Esophagus squamous epithelium (tissue), 4 donors: ENCODE measurements at regions not wholly inside any gene's neighbourhood (a gene's known extent, or its start where the extent isn't known, plus 50 kb on each side); places are given as distances from the start of the nearest gene placed in this dataset.

Experiments
- POLR2A ChIP-seq, 4 donors: fragments of 450-650 bp; IDR thresholded peaks; one replicate each; pipeline ENCODE4 v1.6.1; 2017; ENCODE audit warnings: antibody characterized with exemption in 4 of 4, mild to moderate bottlenecking in 4 of 4, moderate library complexity in 3 of 4
- TF ChIP-seq, protein P1 (sequence below), 6 experiments: fragments of 450-650 bp in 4 of 6; fragments of 200-600 bp in 2 of 6; sonication (generic) in 2 of 6; IDR thresholded peaks; one replicate each; pipeline ENCODE4 v1.5.1; 2016 to 2019; ENCODE audit warnings: antibody characterized with exemption in 6 of 6, mild to moderate bottlenecking in 4 of 6, moderate library complexity in 4 of 6

DNA sequence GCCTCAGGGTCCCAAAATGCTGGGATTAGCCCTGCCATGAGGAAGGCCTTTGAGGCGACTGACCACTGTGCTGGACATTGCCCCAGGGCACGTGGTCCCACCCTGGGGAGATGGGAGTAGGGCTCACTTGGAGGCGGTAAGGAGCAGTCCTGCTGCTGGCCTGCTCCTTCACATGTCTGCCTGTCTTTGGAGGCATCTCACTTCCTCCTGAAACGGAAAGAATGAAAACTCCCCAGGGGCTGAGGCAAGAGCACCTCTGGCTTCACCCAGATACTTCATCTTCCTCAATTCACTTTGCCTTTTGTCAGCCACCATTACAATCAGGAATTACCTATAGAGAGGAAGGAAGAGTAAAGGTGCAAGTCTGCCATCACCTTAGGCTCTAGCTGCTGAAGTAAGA lies 59.9 kb upstream of the GATA6 start:
- TF ChIP-seq, protein P1, sequence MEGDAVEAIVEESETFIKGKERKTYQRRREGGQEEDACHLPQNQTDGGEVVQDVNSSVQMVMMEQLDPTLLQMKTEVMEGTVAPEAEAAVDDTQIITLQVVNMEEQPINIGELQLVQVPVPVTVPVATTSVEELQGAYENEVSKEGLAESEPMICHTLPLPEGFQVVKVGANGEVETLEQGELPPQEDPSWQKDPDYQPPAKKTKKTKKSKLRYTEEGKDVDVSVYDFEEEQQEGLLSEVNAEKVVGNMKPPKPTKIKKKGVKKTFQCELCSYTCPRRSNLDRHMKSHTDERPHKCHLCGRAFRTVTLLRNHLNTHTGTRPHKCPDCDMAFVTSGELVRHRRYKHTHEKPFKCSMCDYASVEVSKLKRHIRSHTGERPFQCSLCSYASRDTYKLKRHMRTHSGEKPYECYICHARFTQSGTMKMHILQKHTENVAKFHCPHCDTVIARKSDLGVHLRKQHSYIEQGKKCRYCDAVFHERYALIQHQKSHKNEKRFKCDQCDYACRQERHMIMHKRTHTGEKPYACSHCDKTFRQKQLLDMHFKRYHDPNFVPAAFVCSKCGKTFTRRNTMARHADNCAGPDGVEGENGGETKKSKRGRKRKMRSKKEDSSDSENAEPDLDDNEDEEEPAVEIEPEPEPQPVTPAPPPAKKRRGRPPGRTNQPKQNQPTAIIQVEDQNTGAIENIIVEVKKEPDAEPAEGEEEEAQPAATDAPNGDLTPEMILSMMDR (IDR thresholded peaks at IDR 0.05) = no peak
- TF ChIP-seq POLR2A (IDR thresholded peaks at IDR 0.05) = no peak
